Kidney epithelial cell (primary cell): ENCODE measurements at regions not wholly inside any gene's neighbourhood (a gene's known extent, or its start where the extent isn't known, plus 50 kb on each side); places are given as distances from the start of the nearest gene placed in this dataset.
A peak's percentile ranks its signal among the peaks of the same experiment; 100 is the strongest.

Experiments used
- DNase-seq: peaks from one replicate; pipeline ENCODE4 v3.0.0-alpha.2; 2010; ENCODE audit warnings: low read depth
- H3K27me3 ChIP-seq: 2 replicates; pipeline ENCODE4 v1.6.0; 2011; ENCODE audit warnings: low read length; ENCODE audit not compliant: control insufficient read depth, insufficient read depth
- H3K36me3 ChIP-seq: 2 replicates; pipeline ENCODE4 v1.5.1; 2011; ENCODE audit warnings: low read length; ENCODE audit not compliant: control insufficient read depth, insufficient read depth
- H3K4me3 ChIP-seq: 2 replicates; pipeline ENCODE4 v1.5.1; 2011; ENCODE audit warnings: low read depth, mild to moderate bottlenecking, control low read depth, low read length
- TF ChIP-seq, protein P1 (sequence below): IDR thresholded peaks from 2 replicates; pipeline ENCODE4 v1.5.1; 2011; ENCODE audit warnings: mild to moderate bottlenecking, moderate library complexity, low read length, control low read depth, inconsistent platforms; ENCODE audit not compliant: insufficient read depth, poor library complexity, severe bottlenecking

DNA sequence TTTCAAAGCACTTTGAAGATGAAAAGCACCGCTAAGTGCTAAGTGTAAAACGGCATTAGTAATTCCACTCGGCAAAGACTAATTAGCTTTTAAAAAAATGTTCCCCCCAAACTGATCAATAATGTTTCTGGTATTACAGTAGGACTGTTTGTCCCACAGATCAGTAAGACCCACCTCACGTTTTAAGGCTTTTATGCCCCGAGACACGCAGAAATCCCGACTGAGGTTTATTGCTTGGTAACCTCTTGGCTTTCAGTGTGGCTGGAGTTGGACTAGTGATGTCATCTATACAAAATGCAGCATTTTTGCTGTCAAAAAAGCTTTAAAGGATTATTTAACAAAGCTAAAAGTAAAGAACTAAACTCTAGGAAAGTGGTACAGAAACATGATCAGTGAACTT is 414.6 kb upstream of the PSMD7 start:
- DNase-seq, result no peak
- H3K27me3 ChIP-seq, result peaks cover 2% of the 10 kb centered on the region

DNA sequence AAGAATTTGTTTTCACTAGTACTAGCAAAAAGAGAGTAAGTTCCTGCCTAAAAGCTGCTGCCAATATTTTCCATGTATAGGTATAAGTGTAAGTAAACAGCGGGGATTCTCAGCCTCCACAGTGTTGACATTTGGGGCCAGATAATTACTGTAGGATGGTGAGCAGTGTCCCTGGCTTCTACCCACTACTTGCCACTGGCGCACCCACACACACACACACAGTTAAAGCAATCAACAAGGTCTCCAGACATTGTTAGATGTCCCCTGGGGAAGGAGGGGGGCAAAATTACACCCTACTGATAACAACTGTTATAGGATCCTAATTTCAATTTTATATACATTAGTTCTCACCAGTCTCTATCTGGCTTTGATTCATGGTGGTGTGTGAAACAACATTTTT is 417.0 kb upstream of the PSMD7 start:
- no peaks in the 10 kb centered on the region for H3K36me3 ChIP-seq
- no peaks in the 10 kb centered on the region for H3K27me3 ChIP-seq
- no peak for DNase-seq
- no peak overlapping the region for H3K4me3 ChIP-seq
- TF ChIP-seq, protein P1, sequence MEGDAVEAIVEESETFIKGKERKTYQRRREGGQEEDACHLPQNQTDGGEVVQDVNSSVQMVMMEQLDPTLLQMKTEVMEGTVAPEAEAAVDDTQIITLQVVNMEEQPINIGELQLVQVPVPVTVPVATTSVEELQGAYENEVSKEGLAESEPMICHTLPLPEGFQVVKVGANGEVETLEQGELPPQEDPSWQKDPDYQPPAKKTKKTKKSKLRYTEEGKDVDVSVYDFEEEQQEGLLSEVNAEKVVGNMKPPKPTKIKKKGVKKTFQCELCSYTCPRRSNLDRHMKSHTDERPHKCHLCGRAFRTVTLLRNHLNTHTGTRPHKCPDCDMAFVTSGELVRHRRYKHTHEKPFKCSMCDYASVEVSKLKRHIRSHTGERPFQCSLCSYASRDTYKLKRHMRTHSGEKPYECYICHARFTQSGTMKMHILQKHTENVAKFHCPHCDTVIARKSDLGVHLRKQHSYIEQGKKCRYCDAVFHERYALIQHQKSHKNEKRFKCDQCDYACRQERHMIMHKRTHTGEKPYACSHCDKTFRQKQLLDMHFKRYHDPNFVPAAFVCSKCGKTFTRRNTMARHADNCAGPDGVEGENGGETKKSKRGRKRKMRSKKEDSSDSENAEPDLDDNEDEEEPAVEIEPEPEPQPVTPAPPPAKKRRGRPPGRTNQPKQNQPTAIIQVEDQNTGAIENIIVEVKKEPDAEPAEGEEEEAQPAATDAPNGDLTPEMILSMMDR, result no peak

More for the DNA sequence above, 414.6 kb upstream of the PSMD7 start:
- Histone ChIP-seq H3K36me3 (no peaks in the 10 kb centered on the region), H3K4me3 (no peak overlapping the region)
- TF ChIP-seq, protein P1, result no peak

DNA sequence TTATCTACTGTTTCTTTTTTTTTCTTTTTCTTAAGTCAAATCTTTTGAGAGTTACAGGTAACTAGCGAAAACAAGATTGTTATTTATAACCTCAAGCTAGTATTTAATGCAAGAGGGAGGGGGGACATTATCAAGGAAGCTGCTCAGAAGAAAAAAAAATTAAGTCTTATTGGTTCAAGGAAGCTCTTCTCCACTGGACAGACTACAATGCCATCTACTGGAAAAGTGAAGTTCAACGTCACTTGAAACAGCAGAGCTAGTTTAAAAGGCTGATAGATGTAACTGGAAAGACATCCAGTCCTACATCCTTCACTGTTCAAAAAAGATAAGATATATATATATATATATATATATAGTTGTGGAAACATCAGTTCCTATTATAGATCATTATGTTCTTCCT is 418.0 kb upstream of the PSMD7 start:
- DNase-seq, result peak; percentile 32
- Histone ChIP-seq H3K27me3 (no peaks in the 10 kb centered on the region), H3K36me3 (no peaks in the 10 kb centered on the region), H3K4me3 (no peak overlapping the region)
- TF ChIP-seq, protein P1, result peak; percentile 57

DNA sequence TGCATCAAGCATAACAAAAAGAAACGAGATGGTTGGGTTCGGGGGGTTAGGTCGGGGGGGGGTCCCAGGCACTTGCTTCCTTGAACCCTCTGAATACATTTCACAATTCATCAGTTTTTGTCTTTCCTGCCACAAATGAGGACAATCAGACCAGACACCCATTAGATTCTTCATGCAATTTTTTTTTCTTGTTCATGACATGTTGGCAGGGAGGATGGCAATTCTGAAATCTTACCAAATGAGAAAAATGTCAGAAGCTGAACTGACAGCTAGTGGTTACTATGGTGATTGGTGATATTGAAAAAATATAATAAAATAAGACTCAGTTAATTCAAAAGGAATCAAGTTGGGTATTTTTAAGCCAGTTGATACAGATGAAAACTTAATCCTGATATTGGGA is 419.5 kb upstream of the PSMD7 start:
- H3K4me3 ChIP-seq, result no peak overlapping the region
- DNase-seq, result no peak
- no peaks in the 10 kb centered on the region for H3K27me3 ChIP-seq
- TF ChIP-seq, protein P1, result no peak
- no peaks in the 10 kb centered on the region for H3K36me3 ChIP-seq

DNA sequence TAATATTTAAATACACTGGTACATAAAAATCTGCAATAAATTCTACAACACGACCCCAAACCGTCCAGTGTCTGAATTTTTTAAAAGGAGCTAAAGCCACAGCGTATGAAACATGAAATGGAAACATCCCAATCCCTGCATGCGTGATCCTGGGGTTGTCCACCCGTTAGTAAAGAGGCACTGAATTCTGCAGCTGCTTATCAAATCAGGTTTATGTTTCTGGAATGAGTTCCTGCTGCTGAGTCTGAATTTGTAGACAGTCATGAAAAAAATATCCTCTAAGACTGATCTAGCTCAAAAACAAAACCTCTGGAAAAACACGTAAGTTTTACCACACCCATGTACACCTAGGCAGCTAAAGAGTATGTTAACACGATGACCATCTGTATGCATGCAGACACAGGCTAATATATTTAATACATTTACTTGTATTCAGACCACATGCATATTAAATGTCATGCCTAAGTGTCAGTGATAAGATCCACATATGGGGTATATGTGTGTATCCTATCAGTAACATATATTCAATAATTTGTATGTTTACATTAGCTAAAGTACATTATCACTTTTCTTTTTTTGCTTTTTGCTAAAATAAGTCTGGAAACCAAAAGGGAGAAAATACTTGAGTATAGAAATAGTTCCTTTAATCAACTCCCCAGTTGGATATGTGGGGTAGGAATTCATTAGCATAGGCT is 420.5 kb upstream of the PSMD7 start:
- TF ChIP-seq, protein P1, result no peak
- H3K4me3 ChIP-seq, result no peak overlapping the region
- H3K27me3 ChIP-seq, result no peaks in the 10 kb centered on the region
- no peak for DNase-seq
- H3K36me3 ChIP-seq, result no peaks in the 10 kb centered on the region

DNA sequence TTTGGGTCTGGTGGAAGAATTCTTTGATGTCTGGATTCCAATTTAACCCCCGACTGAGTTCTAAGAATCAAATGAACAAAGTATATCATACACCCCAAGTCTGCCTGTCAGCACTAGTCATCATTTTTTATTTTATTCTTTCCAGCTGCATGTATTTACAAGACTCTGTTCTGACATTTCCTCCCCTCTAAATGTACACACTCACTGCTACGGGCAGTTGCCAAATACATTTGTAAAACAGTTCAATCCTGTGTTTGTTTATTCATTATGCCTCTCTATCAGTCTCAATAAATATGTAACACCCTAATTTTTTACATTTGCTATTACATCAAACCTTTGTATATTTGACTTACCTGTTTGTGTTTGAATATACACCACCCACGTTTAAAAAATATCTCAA is 422.3 kb upstream of the PSMD7 start:
- DNase-seq, result no peak
- Histone ChIP-seq H3K36me3 (no peaks in the 10 kb centered on the region), H3K4me3 (no peak overlapping the region), H3K27me3 (no peaks in the 10 kb centered on the region)
- TF ChIP-seq, protein P1, result no peak
